ENCODE measurements at regions not wholly inside any gene's neighbourhood (a gene's known extent, or its start where the extent isn't known, plus 50 kb on each side); places are given as distances from the start of the nearest gene placed in this dataset.
"Not testable (repeated sequence)": the region's sequence is repeated elsewhere in the genome, so short reads cannot be mapped to it uniquely, and the experiment has no call there.

GRCh38 chr5:109630093-109630492 lies 59.6 kb upstream of the MAN2A1 start:
- DNase-seq (ENCODE audit: low read depth, low spot score) = peak; percentile 80

GRCh38 chr5:109628591-109628990 lies 61.1 kb upstream of the MAN2A1 start:
- DNase-seq (ENCODE audit: low read depth, low spot score) = no peak

- DNase-seq (ENCODE audit: low read depth, low spot score) = not testable (repeated sequence)
These were observed 68.5 kb upstream of the MAN2A1 start for GRCh38 chr5:109621266-109621665.

- DNase-seq (ENCODE audit: low read depth, low spot score) = no peak
These were observed 69.1 kb upstream of the MAN2A1 start for GRCh38 chr5:109620651-109621050.

GRCh38 chr5:109619606-109620005 lies 70.1 kb upstream of the MAN2A1 start:
- DNase-seq (ENCODE audit: low read depth, low spot score) = peak; percentile 23

- no peak for DNase-seq (ENCODE audit: low read depth, low spot score)
These were observed 70.7 kb upstream of the MAN2A1 start for GRCh38 chr5:109619021-109619460.

GRCh38 chr5:109614981-109615380 lies 74.7 kb upstream of the MAN2A1 start:
- no peak for DNase-seq (ENCODE audit: low read depth, low spot score)

GRCh38 chr5:109614301-109614700 lies 75.4 kb upstream of the MAN2A1 start:
- peak; percentile 6 for DNase-seq (ENCODE audit: low read depth, low spot score)

- DNase-seq (ENCODE audit: low read depth, low spot score) = peak; percentile 16
These were observed 77.3 kb upstream of the MAN2A1 start for GRCh38 chr5:109612278-109612905.

- no peak for DNase-seq (ENCODE audit: low read depth, low spot score)
These were observed 78.2 kb upstream of the MAN2A1 start for GRCh38 chr5:109611505-109611904.

- no peak for DNase-seq (ENCODE audit: low read depth, low spot score)
These were observed 78.7 kb upstream of the MAN2A1 start for GRCh38 chr5:109611061-109611460.

GRCh38 chr5:109610581-109610980 lies 79.1 kb upstream of the MAN2A1 start:
- DNase-seq (ENCODE audit: low read depth, low spot score) = no peak

GRCh38 chr5:109605207-109605730 lies 84.5 kb upstream of the MAN2A1 start:
- DNase-seq (ENCODE audit: low read depth, low spot score) = no peak

GRCh38 chr5:109604758-109605157 lies 85.0 kb upstream of the MAN2A1 start:
- no peak for DNase-seq (ENCODE audit: low read depth, low spot score)

- no peak for DNase-seq (ENCODE audit: low read depth, low spot score)
These were observed 88.0 kb upstream of the MAN2A1 start for GRCh38 chr5:109601736-109602135.

GRCh38 chr5:109597893-109598292 lies 91.8 kb upstream of the MAN2A1 start:
- DNase-seq (ENCODE audit: low read depth, low spot score) = no peak

GRCh38 chr5:109594217-109594616 lies 95.5 kb upstream of the MAN2A1 start:
- DNase-seq (ENCODE audit: low read depth, low spot score) = no peak

GRCh38 chr5:109590799-109591198 lies 98.9 kb upstream of the MAN2A1 start:
- no peak for DNase-seq (ENCODE audit: low read depth, low spot score)

GRCh38 chr5:109589986-109590385 lies 99.7 kb upstream of the MAN2A1 start:
- DNase-seq (ENCODE audit: low read depth, low spot score) = no peak

GRCh38 chr5:109589239-109589638 lies 100.5 kb upstream of the MAN2A1 start:
- DNase-seq (ENCODE audit: low read depth, low spot score) = no peak

GRCh38 chr5:109588281-109589035 lies 101.3 kb upstream of the MAN2A1 start:
- no peak for DNase-seq (ENCODE audit: low read depth, low spot score)

GRCh38 chr5:109584986-109585599 lies 104.6 kb upstream of the MAN2A1 start:
- DNase-seq (ENCODE audit: low read depth, low spot score) = peak; percentile 72

GRCh38 chr5:109580225-109580624 lies 109.5 kb upstream of the MAN2A1 start:
- no peak for DNase-seq (ENCODE audit: low read depth, low spot score)
